H9 (cell line): ENCODE measurements at regions not wholly inside any gene's neighbourhood (a gene's known extent, or its start where the extent isn't known, plus 50 kb on each side); places are given as distances from the start of the nearest gene placed in this dataset.

Experiments
- DNase-seq: peaks from one replicate; pipeline ENCODE4 v3.0.0-alpha.2; 2017
- H2AFZ ChIP-seq: one replicate; pipeline ENCODE4 v1.6.1; 2013; ENCODE audit warnings: mild to moderate bottlenecking, low read length, control low read depth, moderate library complexity
- H2AK5ac ChIP-seq: 2 replicates; pipeline ENCODE4 v1.6.1; 2013; ENCODE audit warnings: low read length, control low read depth, mixed read lengths; ENCODE audit not compliant: insufficient read length
- H2BK120ac ChIP-seq: one replicate; pipeline ENCODE4 v1.6.1; 2013; ENCODE audit warnings: low read depth, mild to moderate bottlenecking, low read length, control low read depth, inconsistent platforms; ENCODE audit not compliant: poor library complexity, severe bottlenecking
- H2BK12ac ChIP-seq: 2 replicates; pipeline ENCODE4 v1.6.1; 2013; ENCODE audit warnings: low read length, control low read depth, mixed read lengths, low read depth; ENCODE audit not compliant: insufficient read length
- H2BK15ac ChIP-seq: 2 replicates; pipeline ENCODE4 v1.6.1; 2013; ENCODE audit warnings: low read depth, low read length, control low read depth
- H2BK20ac ChIP-seq: one replicate; pipeline ENCODE4 v1.6.1; 2013; ENCODE audit warnings: low read depth, mild to moderate bottlenecking, low read length, control low read depth, inconsistent platforms; ENCODE audit not compliant: poor library complexity, severe bottlenecking
- H2BK5ac ChIP-seq: 2 replicates; pipeline ENCODE4 v1.6.1; 2013; ENCODE audit warnings: low read length, control low read depth, mixed read lengths; ENCODE audit not compliant: insufficient read length
- H3K14ac ChIP-seq: 2 replicates; pipeline ENCODE4 v1.6.1; 2013; ENCODE audit warnings: low read length, control low read depth; ENCODE audit not compliant: insufficient read depth
- H3K18ac ChIP-seq: 2 replicates; pipeline ENCODE4 v1.6.1; 2013; ENCODE audit warnings: low read depth, mild to moderate bottlenecking, mixed read lengths, low read length, control low read depth; ENCODE audit not compliant: insufficient read length
- H3K23ac ChIP-seq: 2 replicates; pipeline ENCODE4 v1.6.1; 2013; ENCODE audit warnings: low read length, control low read depth, mixed read lengths, low read depth; ENCODE audit not compliant: insufficient read length
- H3K23me2 ChIP-seq: 2 replicates; pipeline ENCODE4 v1.6.1; 2013; ENCODE audit warnings: low read depth, mild to moderate bottlenecking, mixed read lengths, low read length, control low read depth; ENCODE audit not compliant: insufficient read length, poor library complexity, severe bottlenecking
- H3K27ac ChIP-seq: 2 replicates; pipeline ENCODE4 v1.5.1; 2013; ENCODE audit warnings: low read length, control low read depth, mixed read lengths, low read depth; ENCODE audit not compliant: insufficient read length
- H3K27me3 ChIP-seq: 2 replicates; pipeline ENCODE4 v1.6.1; 2013; ENCODE audit warnings: low read length, control low read depth, inconsistent platforms; ENCODE audit not compliant: insufficient read depth
- H3K4ac ChIP-seq: 2 replicates; pipeline ENCODE4 v1.6.1; 2013; ENCODE audit warnings: low read depth, mild to moderate bottlenecking, control low read depth, inconsistent platforms, low read length, moderate library complexity
- H3K4me1 ChIP-seq: 2 replicates; pipeline ENCODE4 v1.6.1; 2013; ENCODE audit warnings: low read length, control low read depth, inconsistent platforms; ENCODE audit not compliant: insufficient read depth
- H3K4me2 ChIP-seq: 2 replicates; pipeline ENCODE4 v1.6.1; 2013; ENCODE audit warnings: low read length, control low read depth, mixed read lengths; ENCODE audit not compliant: insufficient read length, insufficient read depth
- H3K56ac ChIP-seq: 2 replicates; pipeline ENCODE4 v1.6.1; 2013; ENCODE audit warnings: low read depth, mild to moderate bottlenecking, mixed read lengths, low read length, control low read depth; ENCODE audit not compliant: insufficient read length
- H3K79me1 ChIP-seq: 2 replicates; pipeline ENCODE4 v1.6.1; 2013; ENCODE audit warnings: low read depth, mild to moderate bottlenecking, moderate library complexity, low read length, control low read depth, inconsistent platforms; ENCODE audit not compliant: insufficient read depth, poor library complexity, severe bottlenecking
- H3K79me2 ChIP-seq: 2 replicates; pipeline ENCODE4 v1.6.1; 2013; ENCODE audit warnings: low read length, control low read depth, inconsistent platforms; ENCODE audit not compliant: insufficient read depth
- H3K9ac ChIP-seq: 2 replicates; pipeline ENCODE4 v1.6.1; 2013; ENCODE audit warnings: low read length, control low read depth, mixed read lengths; ENCODE audit not compliant: insufficient read length; ENCODE audit errors: extremely low read depth
- H3K9me3 ChIP-seq: one replicate; pipeline ENCODE4 v1.6.1; 2013; ENCODE audit warnings: low read depth, low read length, inconsistent platforms; ENCODE audit not compliant: control insufficient read depth
- H3T11ph ChIP-seq: one replicate; pipeline ENCODE4 v1.6.1; 2013; ENCODE audit warnings: mild to moderate bottlenecking, low read length, control low read depth, inconsistent platforms
- H4K20me1 ChIP-seq: one replicate; pipeline ENCODE4 v1.6.1; 2013; ENCODE audit not compliant: control insufficient read depth, insufficient read length, insufficient read depth
- H4K5ac ChIP-seq: 2 replicates; pipeline ENCODE4 v1.6.1; 2013; ENCODE audit warnings: low read depth, mild to moderate bottlenecking, mixed read lengths, low read length, control low read depth; ENCODE audit not compliant: insufficient read length
- H4K8ac ChIP-seq: replicated peaks from 2 replicates; pipeline ENCODE4 v1.6.1; 2013; ENCODE audit warnings: low read length, control low read depth, mixed read lengths, low read depth; ENCODE audit not compliant: insufficient read length
- H4K91ac ChIP-seq: 2 replicates; pipeline ENCODE4 v1.6.1; 2013; ENCODE audit warnings: low read depth, mild to moderate bottlenecking, moderate library complexity, mixed read lengths, low read length, control low read depth; ENCODE audit not compliant: insufficient read length
- H3K27ac Mint-ChIP-seq, 3 experiments: 2 replicates in 2 of 3; 3 replicates in 1 of 3; pipeline ENCODE4 v1.8.0; 2020 to 2021; ENCODE audit warnings: mixed read lengths in 3 of 3, mild to moderate bottlenecking in 1 of 3, moderate library complexity in 1 of 3
- H3K27me3 Mint-ChIP-seq: 2 replicates; pipeline ENCODE4 v1.8.0; 2021; ENCODE audit warnings: low read depth, mild to moderate bottlenecking, moderate library complexity, mixed read lengths
- H3K36me3 Mint-ChIP-seq, 3 experiments: 2 replicates in 2 of 3; 3 replicates in 1 of 3; pipeline ENCODE4 v1.8.0; 2020 to 2021; ENCODE audit warnings: low read depth in 3 of 3, mixed read lengths in 3 of 3; ENCODE audit not compliant: insufficient read depth in 1 of 3
- H3K4me1 Mint-ChIP-seq, 2 experiments: 2 replicates each; pipeline ENCODE4 v1.8.0; 2020; ENCODE audit warnings: mixed read lengths in 2 of 2
- H3K4me3 Mint-ChIP-seq, 2 experiments: 2 replicates in 1 of 2; 3 replicates in 1 of 2; pipeline ENCODE4 v1.8.0; 2020 to 2021; ENCODE audit warnings: mild to moderate bottlenecking in 2 of 2, mixed read lengths in 2 of 2, moderate library complexity in 1 of 2
- H3K9me3 Mint-ChIP-seq, 2 experiments: 2 replicates in 1 of 2; 3 replicates in 1 of 2; pipeline ENCODE4 v1.8.0; 2020; ENCODE audit warnings: mild to moderate bottlenecking in 2 of 2, mixed read lengths in 2 of 2, moderate library complexity in 1 of 2
- WGBS: extraction: QIAGEN DNeasy Blood & Tissue Kit; methylation state at CpG from one replicate; pipeline ENCODE4 v1.1.7; 2013; ENCODE audit warnings: missing lambda C conversion rate, low lambda C conversion rate, mixed read lengths; ENCODE audit not compliant: insufficient read length; ENCODE audit errors: extremely low coverage; 5-methylcytosine and 5-hydroxymethylcytosine counted together
- TF ChIP-seq, protein P1 (sequence below): fragments of 200-600 bp; sonication (generic); conservative IDR thresholded peaks from 3 replicates; pipeline ENCODE4 v1.8.0; 2021; ENCODE audit warnings: antibody characterized with exemption, mild to moderate bottlenecking

DNA sequence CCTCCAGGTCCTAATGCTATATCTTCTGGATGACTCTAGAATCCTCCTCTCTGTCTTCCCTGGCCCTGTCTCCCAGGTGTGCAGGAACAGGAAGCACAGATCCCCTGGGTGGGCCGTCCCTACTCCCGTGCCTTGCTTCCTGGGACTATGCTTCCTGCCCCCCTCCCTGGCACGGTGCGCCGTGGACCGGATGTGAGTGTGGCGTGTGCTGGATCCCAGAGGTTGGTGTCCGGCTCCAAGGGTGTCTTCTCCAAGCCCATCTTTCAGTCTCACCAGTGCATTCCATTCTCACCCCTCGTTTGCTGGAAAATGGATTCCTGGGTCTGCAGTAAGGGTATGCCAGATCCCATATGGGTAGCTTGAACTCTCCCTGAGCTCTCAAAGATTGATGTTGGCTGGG lies 144.4 kb upstream of the TWIST2 start:
- Histone ChIP-seq H2BK15ac (no peak overlapping the region), H3K23me2 (no peaks in the 10 kb centered on the region), H4K8ac (no peak overlapping the region), H4K20me1 (no peaks in the 10 kb centered on the region), H3K79me2 (no peaks in the 10 kb centered on the region), H2BK12ac (no peak overlapping the region), H2AK5ac (no peak overlapping the region), H3K4me2 (no peak overlapping the region), H2BK5ac (no peak overlapping the region), H3K27ac (no peak overlapping the region), H3T11ph (no peak overlapping the region), H4K91ac (no peak overlapping the region), H3K27me3 (no peaks in the 10 kb centered on the region), H3K14ac (no peak overlapping the region), H4K5ac (no peak overlapping the region), H3K56ac (no peak overlapping the region), H3K23ac (no peak overlapping the region), H3K9me3 (no peaks in the 10 kb centered on the region), H2BK20ac (no peak overlapping the region), H3K18ac (no peak overlapping the region), H3K9ac (no peak overlapping the region), H3K4ac (no peak overlapping the region), H3K4me1 (no peaks in the 10 kb centered on the region), H2AFZ (no peak overlapping the region), H2BK120ac (no peak overlapping the region), H3K79me1 (no peaks in the 10 kb centered on the region)
- Mint-ChIP-seq H3K27ac (no peak overlapping the region; a peak in 1 of 7 replicates), H3K27me3 (peaks cover 15% of the 10 kb centered on the region), H3K9me3 (no peaks in the 10 kb centered on the region), H3K4me3 (no peak overlapping the region), H3K36me3 (no peaks in the 10 kb centered on the region), H3K4me1 (no peaks in the 10 kb centered on the region)
- TF ChIP-seq, protein P1, sequence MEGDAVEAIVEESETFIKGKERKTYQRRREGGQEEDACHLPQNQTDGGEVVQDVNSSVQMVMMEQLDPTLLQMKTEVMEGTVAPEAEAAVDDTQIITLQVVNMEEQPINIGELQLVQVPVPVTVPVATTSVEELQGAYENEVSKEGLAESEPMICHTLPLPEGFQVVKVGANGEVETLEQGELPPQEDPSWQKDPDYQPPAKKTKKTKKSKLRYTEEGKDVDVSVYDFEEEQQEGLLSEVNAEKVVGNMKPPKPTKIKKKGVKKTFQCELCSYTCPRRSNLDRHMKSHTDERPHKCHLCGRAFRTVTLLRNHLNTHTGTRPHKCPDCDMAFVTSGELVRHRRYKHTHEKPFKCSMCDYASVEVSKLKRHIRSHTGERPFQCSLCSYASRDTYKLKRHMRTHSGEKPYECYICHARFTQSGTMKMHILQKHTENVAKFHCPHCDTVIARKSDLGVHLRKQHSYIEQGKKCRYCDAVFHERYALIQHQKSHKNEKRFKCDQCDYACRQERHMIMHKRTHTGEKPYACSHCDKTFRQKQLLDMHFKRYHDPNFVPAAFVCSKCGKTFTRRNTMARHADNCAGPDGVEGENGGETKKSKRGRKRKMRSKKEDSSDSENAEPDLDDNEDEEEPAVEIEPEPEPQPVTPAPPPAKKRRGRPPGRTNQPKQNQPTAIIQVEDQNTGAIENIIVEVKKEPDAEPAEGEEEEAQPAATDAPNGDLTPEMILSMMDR = no peak
- no CpG with 5 or more reads among the region's 9 CpGs for WGBS
- no peak for DNase-seq
